Tibial nerve (tissue), 4 donors: ENCODE measurements at regions not wholly inside any gene's neighbourhood (a gene's known extent, or its start where the extent isn't known, plus 50 kb on each side); places are given as distances from the start of the nearest gene placed in this dataset.

Experiments used
- CTCF ChIP-seq, 5 experiments: fragments of 200-600 bp in 3 of 5; fragments of 450-650 bp in 2 of 5; sonication (generic) in 3 of 5; IDR thresholded peaks; one replicate each; pipeline ENCODE4 v1.5.1; 2016 to 2019; ENCODE audit warnings: antibody characterized with exemption in 5 of 5, mild to moderate bottlenecking in 3 of 5, moderate library complexity in 2 of 5
- EP300 ChIP-seq, 2 donors: sonication (generic); formaldehyde crosslinking; IDR thresholded peaks; one replicate each; pipeline ENCODE4 v1.6.1; 2017; ENCODE audit warnings: antibody characterized with exemption in 2 of 2, mild to moderate bottlenecking in 1 of 2
- POLR2A ChIP-seq, 2 donors: fragments of 450-650 bp; IDR thresholded peaks; one replicate each; pipeline ENCODE4 v1.6.1; 2017; ENCODE audit warnings: antibody characterized with exemption in 2 of 2, mild to moderate bottlenecking in 2 of 2, moderate library complexity in 2 of 2

- TF ChIP-seq CTCF (IDR thresholded peaks at IDR 0.05): no peak
- TF ChIP-seq POLR2A (IDR thresholded peaks at IDR 0.05): no peak
- TF ChIP-seq EP300 (IDR thresholded peaks at IDR 0.05): no peak
Observed at GRCh38 chr16:76705892-76706291, 428.7 kb downstream of the CNTNAP4 start.
